ENCODE measurements at regions not wholly inside any gene's neighbourhood (a gene's known extent, or its start where the extent isn't known, plus 50 kb on each side); places are given as distances from the start of the nearest gene placed in this dataset.

DNA sequence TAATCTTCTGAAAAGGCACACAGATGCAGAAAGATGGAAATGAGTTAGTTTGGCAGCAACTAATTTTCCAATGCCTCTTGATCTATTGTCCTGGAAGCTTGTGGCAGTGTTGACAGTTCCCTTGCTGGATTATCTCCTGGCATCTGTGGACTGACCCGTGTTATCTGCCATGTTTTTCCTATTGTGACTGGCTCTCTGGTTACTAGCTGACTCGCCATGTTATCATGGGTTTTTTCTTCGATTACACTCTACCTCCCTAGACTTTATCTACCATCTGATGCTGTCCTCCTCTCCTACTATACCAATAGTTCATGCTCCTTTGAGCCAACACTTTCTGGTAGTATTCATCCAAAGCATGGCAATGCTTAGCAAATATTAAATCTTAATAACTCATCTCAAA, 63.3 kb upstream of the FLRT2 start:
- no peak overlapping the region for H3K27ac ChIP-seq
- TF ChIP-seq, protein P1, sequence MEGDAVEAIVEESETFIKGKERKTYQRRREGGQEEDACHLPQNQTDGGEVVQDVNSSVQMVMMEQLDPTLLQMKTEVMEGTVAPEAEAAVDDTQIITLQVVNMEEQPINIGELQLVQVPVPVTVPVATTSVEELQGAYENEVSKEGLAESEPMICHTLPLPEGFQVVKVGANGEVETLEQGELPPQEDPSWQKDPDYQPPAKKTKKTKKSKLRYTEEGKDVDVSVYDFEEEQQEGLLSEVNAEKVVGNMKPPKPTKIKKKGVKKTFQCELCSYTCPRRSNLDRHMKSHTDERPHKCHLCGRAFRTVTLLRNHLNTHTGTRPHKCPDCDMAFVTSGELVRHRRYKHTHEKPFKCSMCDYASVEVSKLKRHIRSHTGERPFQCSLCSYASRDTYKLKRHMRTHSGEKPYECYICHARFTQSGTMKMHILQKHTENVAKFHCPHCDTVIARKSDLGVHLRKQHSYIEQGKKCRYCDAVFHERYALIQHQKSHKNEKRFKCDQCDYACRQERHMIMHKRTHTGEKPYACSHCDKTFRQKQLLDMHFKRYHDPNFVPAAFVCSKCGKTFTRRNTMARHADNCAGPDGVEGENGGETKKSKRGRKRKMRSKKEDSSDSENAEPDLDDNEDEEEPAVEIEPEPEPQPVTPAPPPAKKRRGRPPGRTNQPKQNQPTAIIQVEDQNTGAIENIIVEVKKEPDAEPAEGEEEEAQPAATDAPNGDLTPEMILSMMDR (IDR thresholded peaks at IDR 0.05), result no peak
- no peak for TF ChIP-seq ZFX (IDR thresholded peaks at IDR 0.05; ENCODE audit: borderline replicate concordance)

DNA sequence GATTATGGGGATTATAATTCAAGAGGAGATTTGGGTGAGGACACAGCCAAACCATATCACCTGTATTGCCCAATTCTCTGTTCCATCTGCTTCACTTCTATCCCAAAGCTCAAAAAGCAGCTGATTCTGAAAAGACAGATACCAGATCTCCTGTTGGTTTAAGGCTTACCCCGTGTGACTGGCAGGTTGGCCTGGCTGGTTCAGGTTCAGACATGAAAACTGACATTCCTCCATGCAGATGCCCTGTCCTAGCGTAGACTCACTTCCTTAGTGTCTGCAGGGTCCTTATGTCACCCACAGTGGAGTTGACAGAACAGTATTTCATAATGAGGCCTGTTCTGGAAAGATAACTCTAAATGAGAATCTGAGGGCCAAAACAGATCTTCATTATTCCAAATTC, 61.1 kb upstream of the FLRT2 start:
- no peak for TF ChIP-seq ZFX (IDR thresholded peaks at IDR 0.05; ENCODE audit: borderline replicate concordance)
- TF ChIP-seq, protein P1 (IDR thresholded peaks at IDR 0.05), result no peak

DNA sequence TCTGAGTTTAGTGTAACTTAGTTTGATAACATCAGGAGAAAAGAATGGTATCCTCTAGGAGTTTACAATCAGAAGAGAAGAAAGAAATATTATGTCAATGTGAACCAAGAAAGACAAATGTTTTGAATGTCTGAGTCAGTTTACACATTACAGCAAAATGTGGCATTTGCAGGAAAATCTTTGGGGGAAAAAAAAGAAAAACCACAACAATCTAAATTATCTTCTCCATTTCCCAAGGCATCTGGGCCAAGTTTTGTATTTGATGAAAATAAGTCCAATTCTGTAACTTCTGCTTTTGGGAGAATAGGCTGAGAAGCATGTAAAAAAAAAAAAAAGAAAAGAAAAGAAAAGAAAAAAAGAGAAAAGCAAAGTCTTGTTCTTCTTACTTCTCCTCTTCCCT, 58.8 kb upstream of the FLRT2 start:
- no peak overlapping the region for H3K27ac ChIP-seq
- TF ChIP-seq, protein P1 (IDR thresholded peaks at IDR 0.05), result no peak
- no peak for TF ChIP-seq ZFX (IDR thresholded peaks at IDR 0.05; ENCODE audit: borderline replicate concordance)

More for the DNA sequence above, 61.1 kb upstream of the FLRT2 start:
- no peak overlapping the region for H3K27ac ChIP-seq

DNA sequence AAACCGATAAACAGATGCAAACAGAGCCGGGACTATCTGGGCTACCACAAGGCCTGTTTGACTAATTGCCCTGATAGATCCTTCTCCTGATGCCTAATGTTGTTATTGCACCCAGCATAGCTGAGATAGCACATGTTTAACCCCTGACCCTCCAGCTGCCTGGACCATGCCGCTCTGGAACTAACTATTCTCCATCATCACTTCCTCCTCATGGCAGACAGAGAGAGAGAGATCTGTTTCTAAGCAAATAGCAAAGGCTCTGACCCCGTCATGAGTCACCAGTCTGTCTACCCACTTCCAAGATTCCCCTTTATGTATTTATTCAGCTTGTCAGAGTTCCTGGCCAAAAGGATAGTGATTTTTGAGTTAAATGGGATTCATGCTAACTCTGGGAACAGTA, 58.2 kb upstream of the FLRT2 start:
- no peak for TF ChIP-seq ZFX (IDR thresholded peaks at IDR 0.05; ENCODE audit: borderline replicate concordance)
- TF ChIP-seq, protein P1 (IDR thresholded peaks at IDR 0.05), result no peak
- H3K27ac ChIP-seq, result no peak overlapping the region

DNA sequence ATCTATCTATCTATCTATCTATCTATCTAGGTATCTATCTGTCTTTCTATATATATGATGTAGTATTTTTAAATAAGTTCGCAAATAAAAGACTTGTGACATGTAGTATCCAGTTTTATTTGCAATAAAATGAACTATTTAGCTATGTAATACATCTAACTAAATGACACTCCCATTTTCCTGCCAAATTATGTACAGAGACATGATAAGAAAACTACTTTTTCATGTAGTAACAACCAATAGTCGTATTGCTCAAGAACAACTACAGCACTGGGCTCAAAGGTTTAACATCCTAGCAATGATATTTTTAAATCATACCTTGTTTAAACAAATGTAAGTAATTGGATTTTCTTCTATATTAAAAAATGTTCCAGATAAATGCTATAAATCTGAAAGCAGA, 55.5 kb upstream of the FLRT2 start:
- no peak for TF ChIP-seq ZFX (IDR thresholded peaks at IDR 0.05; ENCODE audit: borderline replicate concordance)
- TF ChIP-seq, protein P1 (IDR thresholded peaks at IDR 0.05), result no peak
- no peak overlapping the region for H3K27ac ChIP-seq

DNA sequence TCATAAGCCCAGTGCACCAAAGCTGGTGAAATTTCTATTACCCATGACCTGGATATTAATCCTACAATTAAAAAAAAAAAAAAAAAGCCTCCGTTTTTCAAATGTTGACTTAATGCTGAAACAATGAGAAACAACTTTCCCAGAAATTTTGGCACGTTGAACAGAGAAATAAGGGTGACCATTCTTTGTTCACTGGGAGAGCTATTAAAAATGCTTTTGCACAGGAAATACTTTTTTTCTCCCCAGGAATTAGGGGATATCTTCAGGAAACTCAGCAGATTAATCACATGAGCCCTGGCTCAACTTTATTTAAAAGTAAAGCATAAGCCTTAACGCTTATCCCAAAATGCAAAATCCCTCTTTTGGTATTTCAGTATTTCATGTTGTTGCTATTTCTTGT, 54.8 kb upstream of the FLRT2 start:
- TF ChIP-seq, protein P1 (IDR thresholded peaks at IDR 0.05), result no peak
- TF ChIP-seq ZFX (IDR thresholded peaks at IDR 0.05; ENCODE audit: borderline replicate concordance), result no peak
- H3K27ac ChIP-seq, result no peak overlapping the region

DNA sequence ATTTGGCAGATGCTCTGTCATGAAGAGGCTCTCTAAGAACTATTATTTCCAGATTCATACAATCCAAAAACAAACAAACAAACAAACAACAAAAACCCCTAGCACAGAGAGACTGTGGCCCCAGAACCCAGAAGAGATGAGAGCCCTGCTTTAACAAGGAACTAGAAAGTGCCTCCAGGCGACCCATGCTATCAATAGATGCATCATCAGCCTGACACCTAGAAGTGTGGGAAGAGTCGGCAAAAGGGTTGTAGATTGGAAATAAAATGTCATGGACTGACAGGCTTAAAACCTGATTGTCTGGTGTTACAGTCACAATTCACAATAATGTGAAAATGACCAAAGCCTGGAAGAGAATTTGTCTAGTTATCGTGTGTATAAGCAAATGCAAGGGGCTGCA, 50.6 kb upstream of the FLRT2 start:
- TF ChIP-seq, protein P1 (IDR thresholded peaks at IDR 0.05), result no peak
- no peak for TF ChIP-seq ZFX (IDR thresholded peaks at IDR 0.05; ENCODE audit: borderline replicate concordance)
- no peak overlapping the region for H3K27ac ChIP-seq

All from 22Rv1 (cell line).